SU-DHL-6 (cell line): ENCODE measurements at regions not wholly inside any gene's neighbourhood (a gene's known extent, or its start where the extent isn't known, plus 50 kb on each side); places are given as distances from the start of the nearest gene placed in this dataset.

Source experiments
- H2AFZ ChIP-seq: fragments of 200-600 bp; sonication (generic); 2 replicates; pipeline ENCODE4 v1.6.1; 2014; ENCODE audit warnings: low read depth, mild to moderate bottlenecking, moderate library complexity, mixed read lengths, antibody characterized with exemption, low read length; ENCODE audit not compliant: severe bottlenecking
- H3F3A ChIP-seq: fragments of 200-600 bp; shearing (Covaris generic); 2 replicates; pipeline ENCODE4 v1.6.0; 2016; ENCODE audit warnings: antibody characterized with exemption, mild to moderate bottlenecking; ENCODE audit not compliant: insufficient read depth
- H3K27ac ChIP-seq: fragments of 200-600 bp; sonication (generic); 2 replicates; pipeline ENCODE4 v1.5.1; 2016; ENCODE audit warnings: low read depth, mild to moderate bottlenecking, low read length, moderate library complexity, mixed read lengths
- H3K27me3 ChIP-seq: fragments of 200-600 bp; sonication (generic), shearing (Covaris generic); 2 replicates; pipeline ENCODE4 v1.6.0; 2014; ENCODE audit warnings: mild to moderate bottlenecking, low read length
- H3K36me3 ChIP-seq: fragments of 200-600 bp; sonication (generic); 2 replicates; pipeline ENCODE4 v1.6.1; 2014; ENCODE audit warnings: mild to moderate bottlenecking, low read length, mixed read lengths
- H3K4me2 ChIP-seq: fragments of 300-600, 200-600 bp; shearing (Covaris generic), sonication (generic); 2 replicates; pipeline ENCODE4 v1.6.0; 2014; ENCODE audit warnings: low read length, low read depth, mild to moderate bottlenecking; ENCODE audit not compliant: poor library complexity, severe bottlenecking
- H3K4me3 ChIP-seq: fragments of 200-600 bp; sonication (generic); 2 replicates; pipeline ENCODE4 v1.5.1; 2014; ENCODE audit warnings: antibody characterized with exemption, low read length, mild to moderate bottlenecking, mixed read lengths; ENCODE audit not compliant: insufficient read depth, poor library complexity, severe bottlenecking
- H3K79me2 ChIP-seq: fragments of 200-600 bp; sonication (generic); 2 replicates; pipeline ENCODE4 v1.6.1; 2014; ENCODE audit warnings: mild to moderate bottlenecking, low read length, moderate library complexity; ENCODE audit not compliant: insufficient read depth
- H3K9ac ChIP-seq: fragments of 200-600 bp; sonication (generic); 2 replicates; pipeline ENCODE4 v1.7.0; 2014; ENCODE audit warnings: mild to moderate bottlenecking, low read length
- H3K9me2 ChIP-seq: fragments of 200-600 bp; sonication (generic); replicated peaks from 2 replicates; pipeline ENCODE4 v1.6.1; 2014; ENCODE audit warnings: low read length; ENCODE audit not compliant: insufficient read depth
- H3K9me3 ChIP-seq: fragments of 200-600 bp; sonication (generic); 2 replicates; pipeline ENCODE4 v1.6.1; 2014; ENCODE audit warnings: low read length, mixed read lengths; ENCODE audit not compliant: insufficient read depth
- H4K20me1 ChIP-seq: fragments of 200-600 bp; sonication (generic); 2 replicates; pipeline ENCODE4 v1.6.1; 2014; ENCODE audit warnings: low read depth, mild to moderate bottlenecking, antibody characterized with exemption, low read length, moderate library complexity, mixed read lengths
- EZH2phosphoT487 ChIP-seq: fragments of 200-600 bp; sonication (generic), shearing (Covaris generic); conservative IDR thresholded peaks from 2 replicates; pipeline ENCODE4 v1.6.1; 2018; ENCODE audit warnings: mild to moderate bottlenecking, antibody characterized with exemption, low read length, moderate library complexity, mixed read lengths
- TF ChIP-seq, protein P1 (sequence below): fragments of 200-600 bp; sonication (generic); IDR thresholded peaks from one replicate; pipeline ENCODE4 v1.5.1; 2017; ENCODE audit warnings: antibody characterized with exemption, mild to moderate bottlenecking, low read length, moderate library complexity; ENCODE audit not compliant: insufficient read depth, poor library complexity, severe bottlenecking

DNA sequence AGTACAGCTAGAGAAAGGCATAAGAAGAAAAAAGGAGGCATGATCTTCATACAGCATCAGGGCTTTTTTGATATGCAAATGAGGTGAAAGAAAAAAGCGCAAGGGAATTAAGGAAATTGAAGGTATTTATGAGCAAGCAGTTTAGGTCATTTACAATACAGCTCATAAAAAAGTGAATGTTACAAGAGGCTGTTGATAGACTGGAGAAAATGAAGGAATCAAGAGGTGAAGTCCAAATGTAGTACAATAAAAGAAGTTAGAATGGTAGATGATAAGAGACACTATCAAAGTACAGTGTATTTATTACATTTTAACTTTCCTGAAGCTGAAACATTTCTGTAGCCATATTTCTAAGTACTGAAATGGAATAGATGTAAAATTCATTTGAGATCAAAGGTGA lies 1349.5 kb downstream of the ADGRL3 start:
- H3K9me3 ChIP-seq, result no peaks in the 10 kb centered on the region
- H3K9ac ChIP-seq, result no peak overlapping the region
- H4K20me1 ChIP-seq, result no peaks in the 10 kb centered on the region
- no peak overlapping the region for H3K4me2 ChIP-seq
- H3K36me3 ChIP-seq, result no peaks in the 10 kb centered on the region
- H3K27ac ChIP-seq, result no peak overlapping the region
- TF ChIP-seq, protein P1, sequence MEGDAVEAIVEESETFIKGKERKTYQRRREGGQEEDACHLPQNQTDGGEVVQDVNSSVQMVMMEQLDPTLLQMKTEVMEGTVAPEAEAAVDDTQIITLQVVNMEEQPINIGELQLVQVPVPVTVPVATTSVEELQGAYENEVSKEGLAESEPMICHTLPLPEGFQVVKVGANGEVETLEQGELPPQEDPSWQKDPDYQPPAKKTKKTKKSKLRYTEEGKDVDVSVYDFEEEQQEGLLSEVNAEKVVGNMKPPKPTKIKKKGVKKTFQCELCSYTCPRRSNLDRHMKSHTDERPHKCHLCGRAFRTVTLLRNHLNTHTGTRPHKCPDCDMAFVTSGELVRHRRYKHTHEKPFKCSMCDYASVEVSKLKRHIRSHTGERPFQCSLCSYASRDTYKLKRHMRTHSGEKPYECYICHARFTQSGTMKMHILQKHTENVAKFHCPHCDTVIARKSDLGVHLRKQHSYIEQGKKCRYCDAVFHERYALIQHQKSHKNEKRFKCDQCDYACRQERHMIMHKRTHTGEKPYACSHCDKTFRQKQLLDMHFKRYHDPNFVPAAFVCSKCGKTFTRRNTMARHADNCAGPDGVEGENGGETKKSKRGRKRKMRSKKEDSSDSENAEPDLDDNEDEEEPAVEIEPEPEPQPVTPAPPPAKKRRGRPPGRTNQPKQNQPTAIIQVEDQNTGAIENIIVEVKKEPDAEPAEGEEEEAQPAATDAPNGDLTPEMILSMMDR, result no peak
- no peak for TF ChIP-seq EZH2phosphoT487
- H3K79me2 ChIP-seq, result no peaks in the 10 kb centered on the region
- H2AFZ ChIP-seq, result no peak overlapping the region
- H3K27me3 ChIP-seq, result no peaks in the 10 kb centered on the region
- no peaks in the 10 kb centered on the region for H3K9me2 ChIP-seq
- no peak overlapping the region for H3K4me3 ChIP-seq
- no peaks in the 10 kb centered on the region for H3F3A ChIP-seq

DNA sequence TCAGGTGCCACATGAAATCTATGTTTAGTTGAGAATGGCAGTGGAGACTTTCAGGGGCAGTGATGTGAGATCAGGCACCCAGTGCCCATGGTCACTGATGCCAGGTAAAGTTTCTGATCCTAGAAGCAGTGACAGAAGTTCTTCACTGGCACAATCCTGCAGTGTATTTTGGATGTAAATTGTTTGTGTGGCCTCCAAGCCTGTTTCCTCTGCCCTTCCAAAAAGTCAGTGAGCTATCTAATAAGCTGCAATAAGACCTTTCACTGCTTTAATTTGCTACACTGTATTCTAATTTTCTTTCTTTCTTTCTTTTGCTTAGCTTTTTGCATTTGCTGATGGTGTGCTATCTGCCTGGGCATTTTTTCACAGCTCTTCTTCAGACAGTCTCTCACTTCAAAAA lies 1348.6 kb downstream of the ADGRL3 start:
- Histone ChIP-seq H3K4me2 (no peak overlapping the region), H3K27me3 (no peaks in the 10 kb centered on the region), H3K9me3 (no peaks in the 10 kb centered on the region), H4K20me1 (no peaks in the 10 kb centered on the region), H2AFZ (no peak overlapping the region), H3K9me2 (no peaks in the 10 kb centered on the region), H3K27ac (no peak overlapping the region), H3K4me3 (no peak overlapping the region), H3K79me2 (no peaks in the 10 kb centered on the region), H3K36me3 (no peaks in the 10 kb centered on the region), H3F3A (no peaks in the 10 kb centered on the region), H3K9ac (no peak overlapping the region)
- no peak for TF ChIP-seq EZH2phosphoT487
- TF ChIP-seq, protein P1, result no peak

DNA sequence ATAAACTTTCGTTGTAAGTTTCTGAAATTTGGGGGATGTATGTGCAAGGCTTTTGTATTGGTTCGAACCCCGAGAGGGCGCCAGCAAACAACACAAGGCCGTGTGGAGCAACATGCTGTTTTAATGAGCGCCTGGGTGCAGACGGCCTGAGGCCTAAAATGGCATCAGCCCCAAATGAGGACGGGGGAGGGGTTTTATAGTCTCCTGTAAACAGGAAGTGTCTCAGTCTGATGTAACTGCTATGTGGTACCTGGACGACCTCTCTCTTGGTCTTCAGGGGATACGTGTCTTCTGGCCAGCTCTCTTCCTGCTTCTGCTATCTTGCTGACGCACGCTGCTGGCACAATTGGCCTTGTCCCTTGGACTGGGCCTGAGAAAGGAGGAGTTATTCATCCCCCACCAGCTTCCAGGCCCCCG lies 1348.0 kb downstream of the ADGRL3 start:
- TF ChIP-seq, protein P1, result no peak
- no peak for TF ChIP-seq EZH2phosphoT487
- Histone ChIP-seq H3K9me2 (no peaks in the 10 kb centered on the region), H3K4me3 (no peak overlapping the region), H4K20me1 (no peaks in the 10 kb centered on the region), H3K9ac (no peak overlapping the region), H3K79me2 (no peaks in the 10 kb centered on the region), H3K27me3 (no peaks in the 10 kb centered on the region), H2AFZ (no peak overlapping the region), H3F3A (no peaks in the 10 kb centered on the region), H3K4me2 (no peak overlapping the region), H3K36me3 (no peaks in the 10 kb centered on the region), H3K9me3 (no peaks in the 10 kb centered on the region), H3K27ac (no peak overlapping the region)
